GM12878 (cell line): ENCODE measurements at regions not wholly inside any gene's neighbourhood (a gene's known extent, or its start where the extent isn't known, plus 50 kb on each side); places are given as distances from the start of the nearest gene placed in this dataset.

Experiments used
- ATAC-seq: fragments of 200-7000 bp; cut with Tn5 transposase; 3 replicates; pipeline ENCODE4 v1.9.1; 2020; ENCODE audit warnings: mild to moderate bottlenecking, moderate library complexity
- BruUV-seq: library from RNA; stranded (reverse); fragments of 400-500 nt; replicated peaks from 2 replicates; lab custom pipeline; 2021; lab: Mats Ljungman, UMichigan
- CTCF ChIA-PET: fragments of 300-600 bp; sonication (Branson Sonifier 250); formaldehyde crosslinking; extraction: SDS; loops from one replicate; lab custom pipeline; 2021; ENCODE audit warnings: inconsistent platforms; lab: Yijun Ruan, JAX
- POLR2A ChIA-PET: fragments of 350-600 bp; formaldehyde crosslinking; extraction: SDS; loops from one replicate; lab custom pipeline; 2021; ENCODE audit warnings: inconsistent platforms; lab: Charles Lee
- RAD21 ChIA-PET: fragments of 300-600 bp; sonication (Branson Sonifier 250); formaldehyde crosslinking; loops from one replicate; lab custom pipeline; 2023; ENCODE audit warnings: antibody characterized with exemption; ENCODE audit not compliant: unreplicated experiment; lab: Charles Lee
- SMC1A ChIA-PET: fragments of 300-600 bp; sonication (Branson Sonifier 250); formaldehyde crosslinking; loops from one replicate; lab custom pipeline; 2023; ENCODE audit not compliant: unreplicated experiment, uncharacterized antibody; lab: Charles Lee
- DNase-seq: peaks from one replicate; pipeline ENCODE4 v3.0.0-alpha.2; 2011; ENCODE audit warnings: low read depth, low spot score
- FAIRE-seq: peaks from 3 replicates; lab custom pipeline; 2011; peaks lifted over from hg19 to GRCh38; lab: Jason Lieb, UNC
- H2AFZ ChIP-seq: 2 replicates; pipeline ENCODE4 v1.6.0; 2011; ENCODE audit warnings: low read depth, low read length, control low read depth; ENCODE audit not compliant: control insufficient read depth
- H3K27ac ChIP-seq: 2 replicates; pipeline ENCODE4 v1.5.1; 2011; ENCODE audit warnings: control low read depth; ENCODE audit not compliant: control insufficient read depth, insufficient read depth
- H3K27me3 ChIP-seq, 2 experiments: replicated peaks in 1 of 2; 2 replicates each; pipeline versions ENCODE4 v1.6.0 to v1.6.1; 2011; ENCODE audit warnings: low read length in 1 of 2; ENCODE audit not compliant: control insufficient read depth in 2 of 2, insufficient read depth in 2 of 2
- H3K36me3 ChIP-seq, 2 experiments: 2 replicates each; pipeline ENCODE4 v1.5.1; 2011; ENCODE audit warnings: low read length in 1 of 2; ENCODE audit not compliant: control insufficient read depth in 2 of 2, insufficient read depth in 2 of 2
- H3K4me1 ChIP-seq: 2 replicates; pipeline ENCODE4 v1.6.1; 2011; ENCODE audit warnings: mild to moderate bottlenecking, low read length, moderate library complexity, mixed read lengths; ENCODE audit not compliant: control insufficient read depth, insufficient read depth
- H3K4me2 ChIP-seq: 2 replicates; pipeline ENCODE4 v1.6.0; 2011; ENCODE audit warnings: control low read depth; ENCODE audit not compliant: control insufficient read depth, insufficient read depth
- H3K4me3 ChIP-seq: fragments of 200-600 bp; sonication (generic); 2 replicates; pipeline ENCODE4 v1.5.1; 2016
- H3K79me2 ChIP-seq: 2 replicates; pipeline ENCODE4 v1.6.0; 2011; ENCODE audit warnings: low read length; ENCODE audit not compliant: control insufficient read depth, insufficient read depth
- H3K9ac ChIP-seq: 2 replicates; pipeline ENCODE4 v1.8.0; 2011; ENCODE audit warnings: low read length, control low read depth, mixed read lengths; ENCODE audit not compliant: control insufficient read depth, insufficient read depth
- H3K9me3 ChIP-seq: replicated peaks from 3 replicates; pipeline ENCODE4 v1.5.1; 2011; ENCODE audit warnings: mild to moderate bottlenecking, low read length; ENCODE audit not compliant: control insufficient read depth, insufficient read depth
- H4K20me1 ChIP-seq: 2 replicates; pipeline ENCODE4 v1.6.0; 2011; ENCODE audit not compliant: control insufficient read depth, insufficient read depth
- DPF2 ChIP-seq: fragments of 450-650 bp; IDR thresholded peaks from 2 replicates; pipeline ENCODE4 v1.6.1; 2017; ENCODE audit warnings: mild to moderate bottlenecking
- EGR1 ChIP-seq, 2 experiments: IDR thresholded peaks; 1 replicate in 1 of 2; 2 replicates in 1 of 2; pipeline ENCODE4 v1.6.1; 2011 to 2012; ENCODE audit warnings: low read depth in 2 of 2, low read length in 2 of 2, borderline replicate concordance in 1 of 2, mild to moderate bottlenecking in 1 of 2, moderate library complexity in 1 of 2
- KDM1A ChIP-seq: fragments of 200-600 bp; sonication (generic); IDR thresholded peaks from 2 replicates; pipeline ENCODE4 v1.6.1; 2016; ENCODE audit warnings: borderline replicate concordance
- MTA2 ChIP-seq: fragments of 450-650 bp; IDR thresholded peaks from 2 replicates; pipeline ENCODE4 v1.6.1; 2016; ENCODE audit warnings: low read depth, mild to moderate bottlenecking, moderate library complexity
- NBN ChIP-seq: fragments of 450-650 bp; IDR thresholded peaks from 2 replicates; pipeline ENCODE4 v1.6.1; 2016
- NR2C1 ChIP-seq: fragments of 450-650 bp; IDR thresholded peaks from 2 replicates; pipeline ENCODE4 v1.6.1; 2017; ENCODE audit warnings: antibody characterized with exemption, mild to moderate bottlenecking, moderate library complexity
- POU2F2 ChIP-seq: IDR thresholded peaks from 3 replicates; pipeline ENCODE4 v1.6.1; 2011; ENCODE audit warnings: low read depth, mild to moderate bottlenecking, low read length, borderline replicate concordance
- ZBED1 ChIP-seq: IDR thresholded peaks from 2 replicates; pipeline ENCODE4 v1.6.1; 2016; ENCODE audit warnings: borderline replicate concordance
- ZNF217 ChIP-seq: fragments of 450-650 bp; IDR thresholded peaks from 2 replicates; pipeline ENCODE4 v1.6.1; 2017; ENCODE audit warnings: antibody characterized with exemption, mild to moderate bottlenecking
- ZZZ3 ChIP-seq: IDR thresholded peaks from 2 replicates; pipeline ENCODE4 v1.6.1; 2011; ENCODE audit warnings: low read depth; ENCODE audit not compliant: control insufficient read depth, insufficient read length
- WGBS: methylation state at CpG from one replicate; pipeline ENCODE4 v1.1.6; 2016; ENCODE audit warnings: low lambda C conversion rate; ENCODE audit not compliant: insufficient replicate concordance, insufficient coverage; ENCODE audit errors: missing lambda C conversion rate; 5-methylcytosine and 5-hydroxymethylcytosine counted together
- in situ Hi-C: fragments of 300-500 bp; cut with MboI; formaldehyde crosslinking; loops from 9 replicates; pipeline ENCODE4 v1.14.3; 2018; ENCODE audit warnings: mixed read lengths
- intact Hi-C: fragments of 100-400 bp; cut with micrococcal nuclease; formaldehyde crosslinking; loops from one replicate; pipeline ENCODE4 v1.14.2; 2022; ENCODE audit not compliant: unreplicated experiment
- TF ChIP-seq, protein P1 (sequence below): fragments of 450-650 bp; IDR thresholded peaks from 2 replicates; pipeline ENCODE4 v1.6.1; 2017; ENCODE audit warnings: mild to moderate bottlenecking

DNA sequence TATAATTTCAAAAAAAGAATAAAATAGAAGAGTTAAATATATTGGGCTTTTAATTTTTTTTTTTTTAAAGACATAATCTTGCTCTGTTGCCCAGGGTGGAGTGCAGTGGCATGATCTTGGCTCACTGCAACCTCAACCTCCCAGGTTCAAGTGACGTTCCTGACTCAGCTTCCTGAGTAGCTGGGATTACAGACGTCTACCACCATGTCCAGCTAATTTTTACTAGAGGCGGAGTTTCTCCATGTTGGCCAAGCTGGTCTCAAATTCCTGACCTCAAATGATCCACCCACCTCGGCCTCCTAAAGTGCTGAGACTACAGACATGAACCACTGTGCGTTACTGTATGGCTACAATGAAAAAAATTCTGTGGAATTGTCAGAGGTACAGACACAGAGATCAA, 98.1 kb upstream of the RGPD4 start:
- Histone ChIP-seq H3K27ac (no peak overlapping the region), H3K4me1 (no peaks in the 10 kb centered on the region), H3K36me3 (no peaks in the 10 kb centered on the region), H3K9ac (no peak overlapping the region), H3K27me3 (no peaks in the 10 kb centered on the region), H3K4me3 (no peak overlapping the region), H3K4me2 (no peak overlapping the region)
- FAIRE-seq: no peak
- ChIA-PET POLR2A (no interaction called here), RAD21 (no interaction called here)
- WGBS: 30% methylated on average over 5 of the region's 5 CpGs
- DNase-seq: no peak
- TF ChIP-seq EGR1 (IDR thresholded peaks at IDR 0.05; ENCODE audit: borderline replicate concordance in 1 of 2, low read depth in 2 of 2, low read length in 2 of 2) (no peak), NBN (no peak), POU2F2 (no peak), ZNF217 (no peak), ZBED1 (no peak), ZZZ3 (no peak), KDM1A (no peak), NR2C1 (no peak), MTA2 (no peak), DPF2 (no peak)
- TF ChIP-seq, protein P1, sequence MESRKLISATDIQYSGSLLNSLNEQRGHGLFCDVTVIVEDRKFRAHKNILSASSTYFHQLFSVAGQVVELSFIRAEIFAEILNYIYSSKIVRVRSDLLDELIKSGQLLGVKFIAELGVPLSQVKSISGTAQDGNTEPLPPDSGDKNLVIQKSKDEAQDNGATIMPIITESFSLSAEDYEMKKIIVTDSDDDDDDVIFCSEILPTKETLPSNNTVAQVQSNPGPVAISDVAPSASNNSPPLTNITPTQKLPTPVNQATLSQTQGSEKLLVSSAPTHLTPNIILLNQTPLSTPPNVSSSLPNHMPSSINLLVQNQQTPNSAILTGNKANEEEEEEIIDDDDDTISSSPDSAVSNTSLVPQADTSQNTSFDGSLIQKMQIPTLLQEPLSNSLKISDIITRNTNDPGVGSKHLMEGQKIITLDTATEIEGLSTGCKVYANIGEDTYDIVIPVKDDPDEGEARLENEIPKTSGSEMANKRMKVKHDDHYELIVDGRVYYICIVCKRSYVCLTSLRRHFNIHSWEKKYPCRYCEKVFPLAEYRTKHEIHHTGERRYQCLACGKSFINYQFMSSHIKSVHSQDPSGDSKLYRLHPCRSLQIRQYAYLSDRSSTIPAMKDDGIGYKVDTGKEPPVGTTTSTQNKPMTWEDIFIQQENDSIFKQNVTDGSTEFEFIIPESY: no peak
- TF ChIP-seq, all 136 proteins: peak for 0
- H3K9me3 ChIP-seq: no peaks in the 10 kb centered on the region
- H3K79me2 ChIP-seq: no peaks in the 10 kb centered on the region
- in situ Hi-C loops (no loop called here), intact Hi-C loops (no loop called here)
- H2AFZ ChIP-seq: no peak overlapping the region
- ATAC-seq: no peak
- ChIA-PET SMC1A (no interaction called here), CTCF (no interaction called here)
- H4K20me1 ChIP-seq: no peaks in the 10 kb centered on the region
- no TSS peak for BruUV-seq
